ENCODE measurements at regions not wholly inside any gene's neighbourhood (a gene's known extent, or its start where the extent isn't known, plus 50 kb on each side); places are given as distances from the start of the nearest gene placed in this dataset.

GRCh38 chr5:33362915-33363314 lies 77.8 kb upstream of the TARS1 start:
- FAIRE-seq (no peak), ATAC-seq (no peak)
- 53% methylated on average over 4 of the region's 4 CpGs for WGBS (ENCODE audit: missing lambda C conversion rate)

GRCh38 chr5:33363537-33363936 lies 77.2 kb upstream of the TARS1 start:
- Histone ChIP-seq H3K4me2 (no peak overlapping the region), H3K27ac (no peak overlapping the region), H3K4me1 (no peaks in the 10 kb centered on the region), H3K9me3 (peaks cover 5% of the 10 kb centered on the region; the same call in 1 of the 3 replicates), H3K4me3 (no peak overlapping the region)
- ChIA-PET POLR2A (no interaction called here), CTCF (no interaction called here)
- FAIRE-seq (no peak), ATAC-seq (no peak), DNase-seq (ENCODE audit: low read depth in 1 of 2, low spot score in 1 of 2) (no peak)
- WGBS (ENCODE audit: missing lambda C conversion rate) = 94% methylated on average over 3 of the region's 3 CpGs
- no peak for TF ChIP-seq ZSCAN20 (CRISPR knock-in tag; IDR thresholded peaks at IDR 0.05)
- TF ChIP-seq ZC3H11A (IDR thresholded peaks at IDR 0.05) = no peak
- TF ChIP-seq CTCF (IDR thresholded peaks at IDR 0.05) = no peak
- no peak for TF ChIP-seq ESRRA (IDR thresholded peaks at IDR 0.05; ENCODE audit: borderline replicate concordance, low read length)
- TF ChIP-seq HOXB13 (CRISPR knock-in tag; IDR thresholded peaks at IDR 0.05; ENCODE audit: low read depth) = no peak
- TF ChIP-seq HMGXB4 (CRISPR knock-in tag; IDR thresholded peaks at IDR 0.05; ENCODE audit: borderline replicate concordance) = no peak
- TF ChIP-seq RARB (CRISPR knock-in tag; IDR thresholded peaks at IDR 0.05) = no peak
- TF ChIP-seq ELK1 (IDR thresholded peaks at IDR 0.05; ENCODE audit: low read depth, low read length) = no peak
- no peak for TF ChIP-seq KDM1A (IDR thresholded peaks at IDR 0.05; ENCODE audit: low read depth)
- no peak for TF ChIP-seq FOXS1 (CRISPR knock-in tag; IDR thresholded peaks at IDR 0.05)
- no peak for TF ChIP-seq RFX5 (IDR thresholded peaks at IDR 0.05)
- no peak for TF ChIP-seq EP300 (IDR thresholded peaks at IDR 0.05)

More at GRCh38 chr5:33362915-33363314, 77.8 kb upstream of the TARS1 start:
- TF ChIP-seq FOSB (CRISPR knock-in tag; IDR thresholded peaks at IDR 0.05) = no peak
- no peak for TF ChIP-seq CTCF (IDR thresholded peaks at IDR 0.05)
- TF ChIP-seq MYC (IDR thresholded peaks at IDR 0.05; ENCODE audit: borderline replicate concordance, low read length) = no peak
- TF ChIP-seq RNF2 (IDR thresholded peaks at IDR 0.05; ENCODE audit: borderline replicate concordance, low read depth) = no peak
- no peak for TF ChIP-seq FOSL2 (IDR thresholded peaks at IDR 0.05)
- no peak for TF ChIP-seq FOSL2 (CRISPR knock-in tag; IDR thresholded peaks at IDR 0.05)
- TF ChIP-seq PHF8 (IDR thresholded peaks at IDR 0.05; ENCODE audit: borderline replicate concordance, low read depth) = no peak
- TF ChIP-seq JUN (IDR thresholded peaks at IDR 0.05) = no peak
- no peak for TF ChIP-seq HOXB5 (CRISPR knock-in tag; IDR thresholded peaks at IDR 0.05)
- no peak for TF ChIP-seq NR3C1 (IDR thresholded peaks at IDR 0.05)
- no peak for TF ChIP-seq NPAS2 (CRISPR knock-in tag; IDR thresholded peaks at IDR 0.05; ENCODE audit: borderline replicate concordance)
- TF ChIP-seq CEBPB (IDR thresholded peaks at IDR 0.05) = no peak
- no peak for TF ChIP-seq FOXS1 (CRISPR knock-in tag; IDR thresholded peaks at IDR 0.05)
- TF ChIP-seq ATOH8 (CRISPR knock-in tag; IDR thresholded peaks at IDR 0.05; ENCODE audit: low read depth) = no peak
- no peak for TF ChIP-seq HES2 (IDR thresholded peaks at IDR 0.05)
- TF ChIP-seq NFE2L2 (conservative IDR thresholded peaks at IDR 0.05; ENCODE audit: low read length) = no peak
- TF ChIP-seq EHF (CRISPR knock-in tag; IDR thresholded peaks at IDR 0.05) = no peak
- H3K27ac ChIP-seq = no peak overlapping the region
- POLR2A ChIA-PET = no interaction called here
- DNase-seq (ENCODE audit: low read depth in 1 of 2, low spot score in 1 of 2) = no peak
- no peak overlapping the region for H3K4me2 ChIP-seq
- CTCF ChIA-PET = no interaction called here
- H3K9me3 ChIP-seq = peaks cover 5% of the 10 kb centered on the region; the same call in 1 of the 3 replicates
- no peaks in the 10 kb centered on the region for H3K4me1 ChIP-seq
- H3K4me3 ChIP-seq = no peak overlapping the region

Measured in A549 (cell line).